Suprapubic skin (tissue), 4 donors: ENCODE measurements at regions not wholly inside any gene's neighbourhood (a gene's known extent, or its start where the extent isn't known, plus 50 kb on each side); places are given as distances from the start of the nearest gene placed in this dataset.

Experiments
- DNase-seq, 2 donors: peaks; one replicate each; pipeline ENCODE4 v3.0.0-alpha.2; 2019; ENCODE audit warnings: low spot score in 2 of 2
- H3K27ac ChIP-seq: fragments of 200-600 bp; sonication (generic); one replicate; pipeline ENCODE4 v1.5.1; 2019
- H3K27me3 ChIP-seq: fragments of 200-600 bp; sonication (generic); one replicate; pipeline ENCODE4 v1.5.1; 2019
- H3K36me3 ChIP-seq: fragments of 200-600 bp; sonication (generic); one replicate; pipeline ENCODE4 v1.5.1; 2019
- H3K4me1 ChIP-seq: fragments of 200-600 bp; sonication (generic); one replicate; pipeline ENCODE4 v1.5.1; 2019
- H3K4me3 ChIP-seq: fragments of 200-600 bp; sonication (generic); one replicate; pipeline ENCODE4 v1.5.1; 2019; ENCODE audit warnings: mild to moderate bottlenecking
- H3K9me3 ChIP-seq: fragments of 200-600 bp; sonication (generic); one replicate; pipeline ENCODE4 v1.5.1; 2019
- EP300 ChIP-seq: sonication (generic); formaldehyde crosslinking; IDR thresholded peaks from one replicate; pipeline ENCODE4 v1.6.1; 2017; ENCODE audit warnings: antibody characterized with exemption
- POLR2A ChIP-seq, 2 donors: fragments of 450-650 bp; IDR thresholded peaks; one replicate each; pipeline ENCODE4 v1.6.1; 2017; ENCODE audit warnings: antibody characterized with exemption in 2 of 2, mild to moderate bottlenecking in 2 of 2, moderate library complexity in 2 of 2
- POLR2AphosphoS5 ChIP-seq, 3 donors: sonication (generic); formaldehyde crosslinking; IDR thresholded peaks; one replicate each; pipeline ENCODE4 v1.6.1; 2017; ENCODE audit warnings: antibody characterized with exemption in 3 of 3
- WGBS: methylation state at CpG from one replicate; pipeline ENCODE4 v1.1.5; 2018; 5-methylcytosine and 5-hydroxymethylcytosine counted together
- TF ChIP-seq, protein P1 (sequence below), 2 donors: fragments of 200-600 bp in 1 of 2; fragments of 450-650 bp in 1 of 2; sonication (generic) in 1 of 2; IDR thresholded peaks; one replicate each; pipeline ENCODE4 v1.5.1; 2016 to 2019; ENCODE audit warnings: antibody characterized with exemption in 2 of 2, mild to moderate bottlenecking in 1 of 2, moderate library complexity in 1 of 2

DNA sequence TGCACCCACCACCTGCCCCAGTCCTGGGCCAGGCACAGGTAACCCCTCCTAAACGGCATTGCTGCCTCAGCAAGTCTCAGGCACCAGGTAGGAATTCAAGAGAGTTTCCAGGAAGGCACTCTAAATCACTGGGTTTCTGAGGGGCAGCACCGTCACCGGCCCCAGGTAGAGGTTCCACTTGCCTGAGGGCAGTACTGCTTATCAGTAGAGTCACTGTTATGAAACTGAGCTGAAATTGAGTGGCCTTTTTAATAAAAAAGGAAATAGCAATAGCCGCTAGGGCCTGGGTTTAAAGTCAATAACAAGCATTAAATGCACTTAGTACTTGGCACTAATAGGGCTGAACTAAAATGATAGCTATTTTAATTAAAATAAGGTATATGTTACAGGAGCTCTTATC is 653.7 kb downstream of the METTL4 start:
- H3K27ac ChIP-seq, result no peak overlapping the region
- DNase-seq, result no peak
- no peak overlapping the region for H3K4me3 ChIP-seq
- H3K9me3 ChIP-seq, result peaks cover 8% of the 10 kb centered on the region
- H3K36me3 ChIP-seq, result no peaks in the 10 kb centered on the region
- H3K27me3 ChIP-seq, result no peaks in the 10 kb centered on the region
- no peaks in the 10 kb centered on the region for H3K4me1 ChIP-seq
- TF ChIP-seq, protein P1, sequence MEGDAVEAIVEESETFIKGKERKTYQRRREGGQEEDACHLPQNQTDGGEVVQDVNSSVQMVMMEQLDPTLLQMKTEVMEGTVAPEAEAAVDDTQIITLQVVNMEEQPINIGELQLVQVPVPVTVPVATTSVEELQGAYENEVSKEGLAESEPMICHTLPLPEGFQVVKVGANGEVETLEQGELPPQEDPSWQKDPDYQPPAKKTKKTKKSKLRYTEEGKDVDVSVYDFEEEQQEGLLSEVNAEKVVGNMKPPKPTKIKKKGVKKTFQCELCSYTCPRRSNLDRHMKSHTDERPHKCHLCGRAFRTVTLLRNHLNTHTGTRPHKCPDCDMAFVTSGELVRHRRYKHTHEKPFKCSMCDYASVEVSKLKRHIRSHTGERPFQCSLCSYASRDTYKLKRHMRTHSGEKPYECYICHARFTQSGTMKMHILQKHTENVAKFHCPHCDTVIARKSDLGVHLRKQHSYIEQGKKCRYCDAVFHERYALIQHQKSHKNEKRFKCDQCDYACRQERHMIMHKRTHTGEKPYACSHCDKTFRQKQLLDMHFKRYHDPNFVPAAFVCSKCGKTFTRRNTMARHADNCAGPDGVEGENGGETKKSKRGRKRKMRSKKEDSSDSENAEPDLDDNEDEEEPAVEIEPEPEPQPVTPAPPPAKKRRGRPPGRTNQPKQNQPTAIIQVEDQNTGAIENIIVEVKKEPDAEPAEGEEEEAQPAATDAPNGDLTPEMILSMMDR (IDR thresholded peaks at IDR 0.05), result no peak
- TF ChIP-seq EP300 (no peak), POLR2A (IDR thresholded peaks at IDR 0.05) (no peak), POLR2AphosphoS5 (IDR thresholded peaks at IDR 0.05) (no peak)
- 89% methylated on average over 4 of the region's 4 CpGs for WGBS

DNA sequence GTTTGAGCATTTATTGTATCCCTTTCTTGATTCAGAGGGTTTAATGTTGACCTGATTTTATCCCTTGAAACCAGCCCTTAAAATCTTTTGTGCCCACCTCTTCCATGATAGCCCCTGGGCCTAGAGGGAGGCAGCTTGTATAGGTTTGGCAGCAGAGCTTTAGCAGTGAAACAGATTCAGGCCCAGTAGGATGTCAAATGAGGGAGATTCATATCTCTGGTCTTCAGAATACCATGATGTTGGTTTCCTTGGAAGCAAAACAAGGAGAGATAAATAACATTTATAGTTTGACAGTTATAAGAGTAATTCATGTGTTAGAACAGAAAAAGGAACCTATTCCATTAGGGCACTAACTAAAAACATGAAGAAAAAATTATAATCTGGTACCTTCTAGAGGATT is 649.2 kb downstream of the METTL4 start:
- H3K9me3 ChIP-seq, result no peaks in the 10 kb centered on the region
- DNase-seq, result no peak
- H3K27ac ChIP-seq, result no peak overlapping the region
- H3K4me3 ChIP-seq, result no peak overlapping the region
- H3K36me3 ChIP-seq, result no peaks in the 10 kb centered on the region
- no peaks in the 10 kb centered on the region for H3K27me3 ChIP-seq
- no peak for TF ChIP-seq POLR2A (IDR thresholded peaks at IDR 0.05)
- no peak for TF ChIP-seq EP300
- TF ChIP-seq, protein P1 (IDR thresholded peaks at IDR 0.05), result no peak
- TF ChIP-seq POLR2AphosphoS5 (IDR thresholded peaks at IDR 0.05), result no peak
- no peaks in the 10 kb centered on the region for H3K4me1 ChIP-seq

DNA sequence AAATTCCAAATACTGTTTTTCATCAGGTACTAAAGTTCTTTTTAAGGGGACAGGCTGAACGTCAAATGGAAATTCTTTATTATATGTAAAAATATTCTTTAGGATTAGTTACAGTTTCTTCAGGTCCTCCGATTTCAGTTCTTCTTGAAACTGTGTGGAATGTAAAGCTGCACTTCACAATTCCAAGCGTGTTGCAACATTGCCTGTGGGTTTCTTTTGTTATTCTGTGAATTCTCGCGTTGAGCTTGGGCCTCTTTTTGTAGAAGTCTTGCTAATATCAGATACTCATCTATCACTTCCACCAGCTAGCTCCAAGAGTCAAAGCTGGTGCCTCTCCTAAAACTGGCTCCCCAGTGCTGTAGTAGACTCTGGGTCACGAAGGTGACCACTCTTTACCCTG is 642.6 kb downstream of the METTL4 start:
- no peak for DNase-seq
- no peaks in the 10 kb centered on the region for H3K36me3 ChIP-seq
- no peaks in the 10 kb centered on the region for H3K4me1 ChIP-seq
- H3K9me3 ChIP-seq, result no peaks in the 10 kb centered on the region
- no peak for TF ChIP-seq POLR2AphosphoS5 (IDR thresholded peaks at IDR 0.05)
- TF ChIP-seq, protein P1 (IDR thresholded peaks at IDR 0.05), result no peak
- TF ChIP-seq EP300, result no peak
- no peak for TF ChIP-seq POLR2A (IDR thresholded peaks at IDR 0.05)
- H3K27me3 ChIP-seq, result no peaks in the 10 kb centered on the region
- no peak overlapping the region for H3K4me3 ChIP-seq
- 77% methylated on average over 6 of the region's 6 CpGs for WGBS
- no peak overlapping the region for H3K27ac ChIP-seq

DNA sequence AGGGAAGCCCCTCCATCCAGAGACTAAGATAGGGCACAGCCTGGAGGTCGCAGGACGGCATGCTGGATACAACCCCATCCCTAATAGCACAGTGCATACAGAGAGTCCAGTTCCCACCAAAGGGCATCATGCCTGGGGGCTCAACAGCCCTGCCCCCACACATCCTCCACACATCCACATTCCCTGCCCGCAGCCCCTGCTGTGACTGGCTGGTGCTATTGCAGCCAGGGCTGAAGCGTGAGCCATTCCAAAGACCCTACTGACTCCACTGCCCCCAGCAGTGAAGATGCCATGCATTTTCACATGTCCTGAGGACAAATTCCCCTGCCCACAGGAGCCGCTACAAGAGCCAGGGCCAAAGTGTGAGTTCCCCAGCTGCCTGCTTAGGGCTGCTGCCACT is 641.6 kb downstream of the METTL4 start:
- H3K27ac ChIP-seq, result no peak overlapping the region
- H3K4me1 ChIP-seq, result no peaks in the 10 kb centered on the region
- no peaks in the 10 kb centered on the region for H3K27me3 ChIP-seq
- DNase-seq, result no peak
- no peaks in the 10 kb centered on the region for H3K9me3 ChIP-seq
- 100% methylated on average over 2 of the region's 5 CpGs for WGBS
- H3K36me3 ChIP-seq, result no peaks in the 10 kb centered on the region
- TF ChIP-seq POLR2A (IDR thresholded peaks at IDR 0.05), result no peak
- TF ChIP-seq, protein P1 (IDR thresholded peaks at IDR 0.05), result no peak
- no peak for TF ChIP-seq POLR2AphosphoS5 (IDR thresholded peaks at IDR 0.05)
- no peak for TF ChIP-seq EP300
- no peak overlapping the region for H3K4me3 ChIP-seq

DNA sequence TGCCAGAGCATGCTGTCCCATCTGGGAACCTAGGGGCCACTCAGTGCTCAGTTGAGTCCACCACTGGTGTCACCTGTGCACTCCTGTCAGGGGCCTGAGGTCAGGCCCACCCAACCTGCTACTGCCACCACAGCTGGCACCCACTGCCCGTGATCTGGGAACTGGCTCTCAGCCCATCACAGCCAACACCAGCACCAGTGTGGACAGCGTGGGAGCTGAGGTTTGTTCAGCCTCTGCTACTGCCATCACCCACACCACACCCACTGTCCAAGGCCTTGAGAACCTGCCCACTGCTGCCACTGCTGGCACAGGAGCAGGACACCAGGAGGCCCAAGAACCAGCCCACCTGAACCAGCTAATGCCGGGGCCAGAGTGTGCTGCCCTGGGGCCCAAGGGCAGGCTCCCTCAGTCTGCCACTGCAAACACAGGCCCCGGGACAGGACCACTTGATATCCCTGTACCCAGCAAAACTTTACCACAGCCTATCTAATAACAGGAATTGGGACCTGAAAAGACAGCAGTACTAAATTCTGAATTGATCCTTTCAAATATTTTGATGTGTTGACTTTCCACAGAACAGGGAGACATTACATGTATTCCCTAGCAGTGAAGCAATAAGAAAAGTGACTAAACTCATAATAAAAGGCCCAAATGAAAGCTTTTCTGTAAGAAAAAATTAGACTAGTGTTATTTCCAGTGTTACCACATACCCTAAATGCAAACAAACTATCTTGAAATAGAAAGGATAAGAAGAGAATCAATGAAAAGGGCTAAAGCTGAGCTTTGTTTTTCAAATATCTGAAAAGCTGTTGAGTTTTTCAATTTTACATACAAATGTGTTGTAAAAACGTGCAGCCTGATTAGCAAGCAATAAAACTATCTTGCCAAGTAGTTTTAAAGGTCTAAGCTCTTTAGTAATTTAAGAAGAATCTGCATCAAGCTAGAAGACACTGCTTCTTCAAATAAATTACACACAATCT is 640.7 kb downstream of the METTL4 start:
- no peaks in the 10 kb centered on the region for H3K36me3 ChIP-seq
- H3K27me3 ChIP-seq, result no peaks in the 10 kb centered on the region
- H3K4me1 ChIP-seq, result no peaks in the 10 kb centered on the region
- H3K4me3 ChIP-seq, result no peak overlapping the region
- no peak overlapping the region for H3K27ac ChIP-seq
- WGBS, result 74% methylated on average over 4 of the region's 5 CpGs
- no peaks in the 10 kb centered on the region for H3K9me3 ChIP-seq
- TF ChIP-seq POLR2AphosphoS5 (IDR thresholded peaks at IDR 0.05) (no peak), POLR2A (IDR thresholded peaks at IDR 0.05) (no peak), EP300 (no peak)
- TF ChIP-seq, protein P1 (IDR thresholded peaks at IDR 0.05), result no peak
- no peak for DNase-seq
